22Rv1 (cell line): ENCODE measurements at regions not wholly inside any gene's neighbourhood (a gene's known extent, or its start where the extent isn't known, plus 50 kb on each side); places are given as distances from the start of the nearest gene placed in this dataset.
"Not testable (repeated sequence)": the region's sequence is repeated elsewhere in the genome, so short reads cannot be mapped to it uniquely, and the experiment has no call there.

ENCODE experiments used
- H3K27ac ChIP-seq: fragments of 450-650 bp; 2 replicates; pipeline ENCODE4 v1.5.1; 2017
- ZFX ChIP-seq: fragments of 450-650 bp; IDR thresholded peaks from 2 replicates; pipeline ENCODE4 v1.6.1; 2017; ENCODE audit warnings: antibody characterized with exemption, borderline replicate concordance
- TF ChIP-seq, protein P1 (sequence below): fragments of 450-650 bp; IDR thresholded peaks from 2 replicates; pipeline ENCODE4 v1.5.1; 2017; ENCODE audit warnings: mild to moderate bottlenecking

DNA sequence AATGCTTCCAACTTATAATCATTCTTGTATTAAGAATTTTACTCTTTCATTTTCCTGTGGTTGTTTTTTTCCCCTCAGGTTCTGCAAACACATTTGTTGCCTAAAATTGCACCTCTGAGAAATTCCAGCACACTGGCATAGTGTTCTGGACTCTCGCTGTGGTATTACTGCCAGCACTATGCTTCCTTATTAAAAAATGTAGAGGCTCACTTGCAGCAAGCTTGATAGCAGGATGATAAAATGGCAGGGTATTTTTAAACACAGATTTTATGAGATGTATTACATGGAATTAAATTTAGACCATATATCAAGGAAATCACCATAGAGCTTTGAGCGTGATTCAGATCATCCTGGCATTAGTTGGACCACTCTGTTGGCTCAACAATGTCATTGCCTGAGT is 416.7 kb upstream of the AKR1E2 start:
- TF ChIP-seq, protein P1, sequence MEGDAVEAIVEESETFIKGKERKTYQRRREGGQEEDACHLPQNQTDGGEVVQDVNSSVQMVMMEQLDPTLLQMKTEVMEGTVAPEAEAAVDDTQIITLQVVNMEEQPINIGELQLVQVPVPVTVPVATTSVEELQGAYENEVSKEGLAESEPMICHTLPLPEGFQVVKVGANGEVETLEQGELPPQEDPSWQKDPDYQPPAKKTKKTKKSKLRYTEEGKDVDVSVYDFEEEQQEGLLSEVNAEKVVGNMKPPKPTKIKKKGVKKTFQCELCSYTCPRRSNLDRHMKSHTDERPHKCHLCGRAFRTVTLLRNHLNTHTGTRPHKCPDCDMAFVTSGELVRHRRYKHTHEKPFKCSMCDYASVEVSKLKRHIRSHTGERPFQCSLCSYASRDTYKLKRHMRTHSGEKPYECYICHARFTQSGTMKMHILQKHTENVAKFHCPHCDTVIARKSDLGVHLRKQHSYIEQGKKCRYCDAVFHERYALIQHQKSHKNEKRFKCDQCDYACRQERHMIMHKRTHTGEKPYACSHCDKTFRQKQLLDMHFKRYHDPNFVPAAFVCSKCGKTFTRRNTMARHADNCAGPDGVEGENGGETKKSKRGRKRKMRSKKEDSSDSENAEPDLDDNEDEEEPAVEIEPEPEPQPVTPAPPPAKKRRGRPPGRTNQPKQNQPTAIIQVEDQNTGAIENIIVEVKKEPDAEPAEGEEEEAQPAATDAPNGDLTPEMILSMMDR = no peak
- TF ChIP-seq ZFX = no peak
- H3K27ac ChIP-seq = no peak overlapping the region

DNA sequence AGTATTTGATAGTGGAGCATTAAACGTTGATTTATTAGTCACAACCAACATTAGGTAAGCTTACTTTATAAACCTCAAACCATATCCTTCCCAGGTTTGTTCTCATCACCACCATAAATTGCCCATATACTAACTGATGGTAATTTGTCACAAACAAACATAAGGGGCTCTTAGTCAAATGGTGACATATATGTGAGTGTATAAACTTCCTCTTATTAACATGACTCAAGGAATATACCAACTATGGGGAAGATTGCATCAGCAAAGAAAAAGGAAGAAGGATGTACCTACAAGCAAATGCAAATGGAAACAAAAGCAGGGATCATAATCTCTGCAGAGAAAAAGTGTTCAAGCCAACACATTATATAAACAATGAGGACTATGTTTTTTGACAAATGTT is 418.2 kb upstream of the AKR1E2 start:
- no peak overlapping the region for H3K27ac ChIP-seq

DNA sequence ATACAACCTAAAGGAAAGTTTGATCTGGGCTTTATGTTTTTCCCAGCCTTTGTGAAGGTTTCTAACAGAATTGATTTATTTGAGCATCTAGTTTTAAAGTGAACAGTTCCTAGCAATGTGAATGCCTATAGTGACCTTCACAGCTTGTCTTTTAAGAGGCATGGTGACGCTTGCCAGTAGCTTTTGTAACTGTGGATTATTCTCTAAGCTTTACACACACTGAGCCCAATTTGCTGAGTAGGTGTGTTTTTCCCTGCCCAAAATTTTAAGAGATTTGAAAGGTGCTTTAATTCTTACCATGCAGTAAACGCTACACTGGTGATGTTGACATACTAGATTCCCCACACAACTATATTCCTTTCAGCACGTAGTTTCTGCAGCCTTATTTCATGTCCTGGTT is 420.2 kb upstream of the AKR1E2 start:
- TF ChIP-seq ZFX = no peak
- TF ChIP-seq, protein P1 = no peak
- H3K27ac ChIP-seq = no peak overlapping the region

More for the DNA sequence above, 418.2 kb upstream of the AKR1E2 start:
- no peak for TF ChIP-seq ZFX
- TF ChIP-seq, protein P1 = no peak

DNA sequence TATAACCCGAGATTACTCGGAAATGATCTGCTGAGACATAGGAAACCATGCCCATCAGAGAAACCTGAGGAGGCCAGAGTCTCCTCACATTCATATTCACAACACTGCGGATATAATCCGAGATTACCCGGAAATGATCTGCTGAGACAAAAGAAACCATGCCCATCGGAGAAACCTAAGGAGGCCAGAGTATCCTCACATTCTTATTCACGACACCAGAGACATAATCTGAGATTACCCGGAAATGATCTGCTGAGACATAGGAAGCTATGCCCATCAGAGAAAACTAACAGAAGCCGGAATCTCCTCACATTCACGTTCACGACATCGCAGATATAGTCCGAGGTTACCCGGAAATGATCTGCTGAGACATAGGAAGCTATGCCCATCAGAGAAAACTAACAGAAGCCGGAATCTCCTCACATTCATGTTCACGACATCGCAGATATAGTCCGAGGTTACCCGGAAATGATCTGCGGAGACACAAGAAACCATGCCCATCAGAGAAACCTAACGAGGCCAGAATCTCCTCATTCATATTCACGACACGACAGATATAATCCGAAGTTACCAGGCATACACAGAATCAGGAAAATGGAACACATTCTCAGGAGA is 422.3 kb upstream of the AKR1E2 start:
- no peak overlapping the region for H3K27ac ChIP-seq
- TF ChIP-seq, protein P1 = no peak
- TF ChIP-seq ZFX = no peak

DNA sequence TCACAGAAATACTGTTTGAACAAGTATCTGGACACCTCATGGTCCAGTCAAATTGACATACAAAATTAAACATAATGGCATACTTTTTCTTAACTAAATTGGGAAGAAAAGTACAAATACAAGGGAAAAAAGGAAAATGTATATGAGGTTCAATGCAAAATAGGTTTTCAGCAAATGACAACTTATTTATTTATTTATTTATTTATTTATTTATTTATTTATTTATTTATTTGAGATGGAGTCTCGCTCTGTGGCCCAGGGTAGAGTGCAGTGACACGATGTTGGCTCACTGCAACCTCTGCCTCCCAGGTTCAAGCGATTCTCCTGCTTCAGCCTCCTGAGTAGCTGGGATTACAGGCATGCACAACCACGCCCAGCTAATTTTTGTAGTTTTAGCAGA is 424.9 kb upstream of the AKR1E2 start:
- not testable (repeated sequence) for H3K27ac ChIP-seq

DNA sequence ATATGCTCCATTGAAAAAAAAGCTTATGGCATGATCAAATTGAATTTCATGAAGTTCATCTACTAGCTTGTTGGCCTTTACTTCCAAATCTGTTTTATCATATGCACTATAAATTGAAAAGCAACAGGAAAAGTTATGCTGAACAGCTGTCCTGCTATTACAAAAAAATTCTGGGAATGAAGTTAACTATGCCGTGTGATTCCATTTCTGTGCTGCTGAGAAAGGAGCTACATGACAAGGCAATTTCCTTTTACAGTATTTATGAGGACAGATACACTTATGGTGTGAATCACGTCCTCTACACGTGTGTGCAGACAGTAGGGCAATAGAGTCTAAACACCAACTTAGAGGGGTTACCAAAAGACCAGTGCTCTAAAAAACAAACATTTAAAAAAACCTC is 426.5 kb upstream of the AKR1E2 start:
- TF ChIP-seq, protein P1 = no peak
- no peak overlapping the region for H3K27ac ChIP-seq

DNA sequence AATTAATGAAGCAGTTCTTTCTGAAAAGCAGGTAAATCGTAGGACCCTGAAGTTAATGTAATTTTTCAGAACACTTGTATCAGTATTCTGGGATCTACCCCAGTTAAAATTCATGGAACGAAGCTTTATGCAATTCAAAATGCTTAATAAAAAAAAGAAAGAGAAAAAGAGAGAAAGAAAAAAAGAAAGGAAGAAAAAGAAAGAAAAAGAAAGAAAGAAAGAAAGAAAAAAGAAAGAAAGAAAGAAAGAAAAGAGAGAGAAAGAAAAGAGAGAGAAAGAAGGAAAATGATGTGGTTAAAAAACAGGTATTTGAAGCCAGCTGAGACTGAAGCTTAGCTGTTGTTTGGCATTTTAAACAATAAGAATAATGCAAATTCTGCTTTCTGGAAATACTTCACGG is 427.4 kb upstream of the AKR1E2 start:
- TF ChIP-seq, protein P1 = no peak
- no peak for TF ChIP-seq ZFX
- no peak overlapping the region for H3K27ac ChIP-seq

DNA sequence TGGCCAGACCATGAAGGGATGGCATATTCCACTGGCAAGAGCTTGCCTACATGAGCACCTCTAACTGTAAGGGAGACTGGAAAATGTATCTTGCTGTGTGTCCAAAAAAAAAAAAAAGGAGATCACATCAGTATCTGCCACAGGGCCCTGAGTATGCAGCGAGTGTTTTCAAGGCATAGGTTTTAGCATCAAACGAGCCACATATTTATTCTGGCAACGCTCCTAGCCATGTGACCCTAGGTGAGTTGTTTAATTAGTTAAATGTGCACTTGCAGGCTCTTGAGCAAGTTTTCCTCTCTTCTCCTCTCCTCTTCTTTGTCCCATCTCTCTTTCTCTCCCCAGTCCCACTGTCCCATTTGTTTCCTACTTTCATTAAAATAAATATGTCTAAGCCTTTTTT is 428.7 kb upstream of the AKR1E2 start:
- TF ChIP-seq, protein P1 = no peak
- no peak for TF ChIP-seq ZFX
- H3K27ac ChIP-seq = no peak overlapping the region
